CD4-positive, CD25-positive, alpha-beta regulatory T cell (primary cell): ENCODE measurements at regions not wholly inside any gene's neighbourhood (a gene's known extent, or its start where the extent isn't known, plus 50 kb on each side); places are given as distances from the start of the nearest gene placed in this dataset.

Source experiments
- ATAC-seq, 2 donors: fragments of 150-1000 bp; cut with Tn5 transposase; one replicate each; pipeline ENCODE4 v1.10.0; 2021; ENCODE audit warnings: low read depth in 2 of 2, moderate number of reproducible peaks in 2 of 2, moderate library complexity in 1 of 2
- DNase-seq, 3 donors: peaks; one replicate each; pipeline versions ENCODE4 v3.0.0 to v3.0.0-alpha.2; 2012 to 2022; ENCODE audit warnings: mixed read lengths in 1 of 3
- H3K27ac ChIP-seq: one replicate; pipeline ENCODE4 v1.7.0; 2013; ENCODE audit warnings: mild to moderate bottlenecking, low read length; ENCODE audit not compliant: insufficient read depth, poor library complexity, severe bottlenecking
- H3K27me3 ChIP-seq: one replicate; pipeline ENCODE4 v1.7.0; 2013; ENCODE audit warnings: low read length; ENCODE audit not compliant: control insufficient read depth, insufficient read depth
- H3K36me3 ChIP-seq: one replicate; pipeline ENCODE4 v1.7.0; 2013; ENCODE audit warnings: mild to moderate bottlenecking, low read length, moderate library complexity; ENCODE audit not compliant: control insufficient read depth, insufficient read depth
- H3K4me1 ChIP-seq: 2 replicates; pipeline ENCODE4 v1.7.0; 2013; ENCODE audit warnings: mild to moderate bottlenecking, low read length; ENCODE audit not compliant: insufficient read depth, control insufficient read depth, poor library complexity, severe bottlenecking
- H3K4me3 ChIP-seq: one replicate; pipeline ENCODE4 v1.7.0; 2013; ENCODE audit warnings: low read depth, mild to moderate bottlenecking, low read length, moderate library complexity
- H3K9me3 ChIP-seq, 2 experiments: 1 replicate in 1 of 2; 2 replicates in 1 of 2; pipeline ENCODE4 v1.7.0; 2013; ENCODE audit warnings: low read length in 2 of 2, mild to moderate bottlenecking in 1 of 2, moderate library complexity in 1 of 2; ENCODE audit not compliant: control insufficient read depth in 2 of 2
- H3K27ac Mint-ChIP-seq, 3 donors: one replicate each; pipeline ENCODE4 v1.8.0; 2020 to 2022; ENCODE audit warnings: mild to moderate bottlenecking in 3 of 3, mixed read lengths in 3 of 3, moderate library complexity in 2 of 3
- H3K27me3 Mint-ChIP-seq: one replicate; pipeline ENCODE4 v1.8.0; 2022; ENCODE audit warnings: mild to moderate bottlenecking, mixed read lengths
- H3K36me3 Mint-ChIP-seq: one replicate; pipeline ENCODE4 v1.8.0; 2020; ENCODE audit warnings: mixed read lengths
- H3K4me1 Mint-ChIP-seq, 4 donors: one replicate each; pipeline ENCODE4 v1.8.0; 2020 to 2022; ENCODE audit warnings: mixed read lengths in 4 of 4, mild to moderate bottlenecking in 1 of 4
- H3K4me3 Mint-ChIP-seq, 4 donors: one replicate each; pipeline ENCODE4 v1.8.0; 2020 to 2022; ENCODE audit warnings: mild to moderate bottlenecking in 4 of 4, mixed read lengths in 4 of 4, moderate library complexity in 3 of 4
- H3K9me3 Mint-ChIP-seq, 7 donors: one replicate each; pipeline ENCODE4 v1.8.0; 2020 to 2022; ENCODE audit warnings: mixed read lengths in 7 of 7, mild to moderate bottlenecking in 3 of 7, moderate library complexity in 2 of 7

- Histone ChIP-seq H3K4me3 (no peak overlapping the region), H3K27ac (no peak overlapping the region), H3K36me3 (no peaks in the 10 kb centered on the region), H3K4me1 (no peaks in the 10 kb centered on the region), H3K27me3 (no peaks in the 10 kb centered on the region), H3K9me3 (peaks cover 0 to 2% of the 10 kb centered on the region in 2 experiments)
- DNase-seq = no peak
- H3K27me3 Mint-ChIP-seq = no peaks in the 10 kb centered on the region
- no peak overlapping the region for H3K4me3 Mint-ChIP-seq
- no peak for ATAC-seq
- H3K4me1 Mint-ChIP-seq = no peaks in the 10 kb centered on the region
- no peak overlapping the region for H3K27ac Mint-ChIP-seq
- H3K9me3 Mint-ChIP-seq = peaks cover 0 to 5% (median 3%) of the 10 kb centered on the region in 7 donors
- no peaks in the 10 kb centered on the region for H3K36me3 Mint-ChIP-seq
These were observed 166.8 kb upstream of the MTNR1B start for GRCh38 chr11:92802644-92803043.

GRCh38 chr11:92803391-92803790, 166.1 kb upstream of the MTNR1B start:
- Histone ChIP-seq H3K27me3 (no peaks in the 10 kb centered on the region), H3K4me3 (no peak overlapping the region), H3K27ac (no peak overlapping the region), H3K9me3 (no peaks in the 10 kb centered on the region), H3K4me1 (no peaks in the 10 kb centered on the region), H3K36me3 (no peaks in the 10 kb centered on the region)
- DNase-seq = no peak
- Mint-ChIP-seq H3K4me1 (no peaks in the 10 kb centered on the region), H3K27ac (no peak overlapping the region), H3K36me3 (no peaks in the 10 kb centered on the region), H3K4me3 (no peak overlapping the region), H3K27me3 (no peaks in the 10 kb centered on the region), H3K9me3 (peaks cover 0 to 6% (median 2%) of the 10 kb centered on the region in 7 donors)
- ATAC-seq = no peak

- Mint-ChIP-seq H3K36me3 (no peaks in the 10 kb centered on the region), H3K9me3 (peaks cover 0 to 6% (median 2%) of the 10 kb centered on the region in 7 donors), H3K27ac (no peak overlapping the region), H3K4me1 (no peaks in the 10 kb centered on the region), H3K27me3 (no peaks in the 10 kb centered on the region), H3K4me3 (no peak overlapping the region)
- H3K36me3 ChIP-seq = no peaks in the 10 kb centered on the region
- H3K4me3 ChIP-seq = no peak overlapping the region
- H3K27me3 ChIP-seq = no peaks in the 10 kb centered on the region
- H3K9me3 ChIP-seq = no peaks in the 10 kb centered on the region
- H3K27ac ChIP-seq = no peak overlapping the region
- no peaks in the 10 kb centered on the region for H3K4me1 ChIP-seq
- no peak for ATAC-seq
- no peak for DNase-seq
These were observed 165.0 kb upstream of the MTNR1B start for GRCh38 chr11:92804388-92804966.

GRCh38 chr11:92808022-92808421, 161.4 kb upstream of the MTNR1B start:
- no peaks in the 10 kb centered on the region for H3K27me3 ChIP-seq
- Mint-ChIP-seq H3K27me3 (no peaks in the 10 kb centered on the region), H3K9me3 (peaks cover 0 to 2% (median 0%) of the 10 kb centered on the region in 7 donors), H3K4me3 (no peak overlapping the region), H3K27ac (no peak overlapping the region), H3K36me3 (no peaks in the 10 kb centered on the region), H3K4me1 (no peaks in the 10 kb centered on the region)
- H3K36me3 ChIP-seq = no peaks in the 10 kb centered on the region
- no peak for DNase-seq
- H3K4me1 ChIP-seq = no peaks in the 10 kb centered on the region
- no peak for ATAC-seq
- no peak overlapping the region for H3K4me3 ChIP-seq
- no peaks in the 10 kb centered on the region for H3K9me3 ChIP-seq
- H3K27ac ChIP-seq = no peak overlapping the region

GRCh38 chr11:92810423-92811064, 158.9 kb upstream of the MTNR1B start:
- Histone ChIP-seq H3K4me1 (no peaks in the 10 kb centered on the region), H3K9me3 (no peaks in the 10 kb centered on the region), H3K27me3 (no peaks in the 10 kb centered on the region), H3K4me3 (no peak overlapping the region), H3K27ac (no peak overlapping the region), H3K36me3 (no peaks in the 10 kb centered on the region)
- Mint-ChIP-seq H3K4me3 (no peak overlapping the region), H3K27ac (no peak overlapping the region), H3K27me3 (no peaks in the 10 kb centered on the region), H3K36me3 (no peaks in the 10 kb centered on the region), H3K9me3 (peaks cover 0 to 5% (median 0%) of the 10 kb centered on the region in 7 donors), H3K4me1 (no peaks in the 10 kb centered on the region)
- no peak for DNase-seq
- ATAC-seq = no peak

GRCh38 chr11:92811341-92811740, 158.1 kb upstream of the MTNR1B start:
- H3K4me1 ChIP-seq = no peaks in the 10 kb centered on the region
- no peaks in the 10 kb centered on the region for H3K36me3 Mint-ChIP-seq
- H3K9me3 Mint-ChIP-seq = peaks cover 0 to 5% (median 0%) of the 10 kb centered on the region in 7 donors
- no peak overlapping the region for H3K4me3 ChIP-seq
- no peak overlapping the region for H3K27ac Mint-ChIP-seq
- H3K27me3 Mint-ChIP-seq = no peaks in the 10 kb centered on the region
- no peaks in the 10 kb centered on the region for H3K27me3 ChIP-seq
- no peaks in the 10 kb centered on the region for H3K9me3 ChIP-seq
- ATAC-seq = no peak
- DNase-seq = no peak
- H3K36me3 ChIP-seq = no peaks in the 10 kb centered on the region
- H3K27ac ChIP-seq = no peak overlapping the region
- H3K4me3 Mint-ChIP-seq = no peak overlapping the region
- no peaks in the 10 kb centered on the region for H3K4me1 Mint-ChIP-seq

- Mint-ChIP-seq H3K36me3 (no peaks in the 10 kb centered on the region), H3K27ac (no peak overlapping the region), H3K9me3 (peaks cover 0 to 5% (median 0%) of the 10 kb centered on the region in 7 donors), H3K4me3 (no peak overlapping the region), H3K4me1 (no peaks in the 10 kb centered on the region), H3K27me3 (no peaks in the 10 kb centered on the region)
- DNase-seq (no peak), ATAC-seq (no peak)
- Histone ChIP-seq H3K36me3 (no peaks in the 10 kb centered on the region), H3K27me3 (no peaks in the 10 kb centered on the region), H3K4me1 (no peaks in the 10 kb centered on the region), H3K9me3 (no peaks in the 10 kb centered on the region), H3K27ac (no peak overlapping the region), H3K4me3 (no peak overlapping the region)
These were observed 156.6 kb upstream of the MTNR1B start for GRCh38 chr11:92812841-92813240.

GRCh38 chr11:92819830-92820229, 149.6 kb upstream of the MTNR1B start:
- Histone ChIP-seq H3K27me3 (no peaks in the 10 kb centered on the region), H3K36me3 (no peaks in the 10 kb centered on the region), H3K4me1 (no peaks in the 10 kb centered on the region), H3K27ac (no peak overlapping the region), H3K4me3 (no peak overlapping the region), H3K9me3 (no peaks in the 10 kb centered on the region)
- ATAC-seq = no peak
- Mint-ChIP-seq H3K9me3 (peaks cover 0 to 3% (median 0%) of the 10 kb centered on the region in 7 donors), H3K27me3 (no peaks in the 10 kb centered on the region), H3K4me3 (no peak overlapping the region), H3K27ac (no peak overlapping the region), H3K4me1 (no peaks in the 10 kb centered on the region), H3K36me3 (no peaks in the 10 kb centered on the region)
- DNase-seq = no peak
